ENCODE measurements at regions not wholly inside any gene's neighbourhood (a gene's known extent, or its start where the extent isn't known, plus 50 kb on each side); places are given as distances from the start of the nearest gene placed in this dataset.

DNA sequence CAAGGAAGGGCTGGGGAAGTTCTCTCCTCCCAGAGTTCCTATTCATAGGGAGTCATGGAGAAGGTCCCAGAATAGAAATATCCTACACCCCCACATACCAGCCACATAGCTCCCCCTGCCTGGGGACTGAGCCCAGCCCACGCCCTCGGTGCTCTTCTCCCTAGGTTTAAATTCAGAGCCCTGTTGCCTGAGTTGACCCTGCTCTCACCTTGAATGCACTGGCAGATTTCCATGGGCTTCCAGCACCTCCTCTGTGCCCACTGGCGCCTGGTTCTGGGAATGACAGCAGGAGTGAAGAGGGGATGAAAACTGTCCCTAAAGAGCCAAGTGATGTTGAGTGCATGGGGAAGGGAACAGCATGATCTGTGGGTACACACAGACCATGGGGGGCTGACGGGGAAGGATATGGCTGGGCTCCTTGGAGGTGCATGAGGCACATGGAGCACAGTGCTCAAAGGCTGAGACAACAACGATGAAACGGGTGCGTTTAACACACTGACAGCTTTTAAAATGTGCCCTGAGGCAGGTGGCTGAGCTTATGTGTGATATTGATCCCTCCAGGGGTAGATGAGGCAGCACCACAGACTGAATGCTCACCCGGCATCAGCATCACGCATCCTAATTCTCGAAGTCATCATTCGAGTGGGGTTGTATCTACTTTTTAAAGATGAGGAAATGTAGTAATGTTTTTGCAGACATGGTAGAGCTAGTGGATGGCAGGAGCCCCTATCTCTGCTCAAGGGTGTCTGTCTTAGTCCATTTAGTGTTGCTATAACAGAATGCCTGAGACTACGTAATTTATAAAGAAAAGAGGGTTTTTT, 53.7 kb upstream of the IGFBP3 start:
- DNase-seq = no peak

- DNase-seq = no peak
Measured at GRCh38 chr7:45973725-45974532, 52.9 kb upstream of the IGFBP3 start.

GRCh38 chr7:45972629-45973312, 51.7 kb upstream of the IGFBP3 start:
- no peak for DNase-seq

- no peak for DNase-seq
Measured at GRCh38 chr7:45971661-45972175, 50.6 kb upstream of the IGFBP3 start.

GRCh38 chr7:45971171-45971570, 50.1 kb upstream of the IGFBP3 start:
- DNase-seq = no peak
